HG02885 (cell line): ENCODE measurements at regions not wholly inside any gene's neighbourhood (a gene's known extent, or its start where the extent isn't known, plus 50 kb on each side); places are given as distances from the start of the nearest gene placed in this dataset.

Experiments
- ATAC-seq: cut with Tn5 transposase; IDR thresholded peaks from one replicate; pipeline ENCODE4 v1.9.1; 2021; ENCODE audit warnings: mild to moderate bottlenecking; ENCODE audit not compliant: unreplicated experiment, poor library complexity

GRCh38 chr14:85301506-85301905 lies 228.4 kb upstream of the FLRT2 start:
- no peak for ATAC-seq

GRCh38 chr14:85306024-85306423 lies 223.9 kb upstream of the FLRT2 start:
- ATAC-seq, result no peak

GRCh38 chr14:85308531-85309300 lies 221.2 kb upstream of the FLRT2 start:
- no peak for ATAC-seq

- ATAC-seq, result no peak
Observed at GRCh38 chr14:85310491-85311272, 219.3 kb upstream of the FLRT2 start.

GRCh38 chr14:85313560-85314207 lies 216.3 kb upstream of the FLRT2 start:
- ATAC-seq, result no peak

- no peak for ATAC-seq
Observed at GRCh38 chr14:85315290-85315689, 214.7 kb upstream of the FLRT2 start.

- ATAC-seq, result no peak
Observed at GRCh38 chr14:85315733-85316290, 214.1 kb upstream of the FLRT2 start.

GRCh38 chr14:85316701-85317410 lies 213.1 kb upstream of the FLRT2 start:
- ATAC-seq, result no peak

- no peak for ATAC-seq
Observed at GRCh38 chr14:85317491-85318021, 212.4 kb upstream of the FLRT2 start.

GRCh38 chr14:85319101-85319500 lies 210.8 kb upstream of the FLRT2 start:
- no peak for ATAC-seq

GRCh38 chr14:85319998-85320630 lies 209.8 kb upstream of the FLRT2 start:
- no peak for ATAC-seq

GRCh38 chr14:85325134-85326017 lies 204.6 kb upstream of the FLRT2 start:
- ATAC-seq, result no peak

GRCh38 chr14:85332401-85332800 lies 197.5 kb upstream of the FLRT2 start:
- ATAC-seq, result no peak

GRCh38 chr14:85333313-85333712 lies 196.6 kb upstream of the FLRT2 start:
- ATAC-seq, result no peak

- ATAC-seq, result no peak
Observed at GRCh38 chr14:85333841-85334240, 196.1 kb upstream of the FLRT2 start.

- no peak for ATAC-seq
Observed at GRCh38 chr14:85334316-85334715, 195.6 kb upstream of the FLRT2 start.

GRCh38 chr14:85336257-85336656 lies 193.7 kb upstream of the FLRT2 start:
- ATAC-seq, result no peak

GRCh38 chr14:85336817-85337216 lies 193.1 kb upstream of the FLRT2 start:
- no peak for ATAC-seq

GRCh38 chr14:85338895-85339294 lies 191.0 kb upstream of the FLRT2 start:
- no peak for ATAC-seq
